Naive thymus-derived CD4-positive, alpha-beta T cell (primary cell): ENCODE measurements at regions not wholly inside any gene's neighbourhood (a gene's known extent, or its start where the extent isn't known, plus 50 kb on each side); places are given as distances from the start of the nearest gene placed in this dataset.

Source experiments
- ATAC-seq: fragments of 150-1000 bp; cut with Tn5 transposase; 2 replicates; pipeline ENCODE4 v1.10.0; 2021; ENCODE audit warnings: mild to moderate bottlenecking, moderate library complexity
- CTCF ChIA-PET: fragments of 350-600 bp; sonication (Branson Sonifier 250); formaldehyde crosslinking; loops from one replicate; lab custom pipeline; 2021; ENCODE audit warnings: antibody characterized with exemption; lab: Charles Lee
- POLR2A ChIA-PET: fragments of 350-600 bp; sonication (Branson Sonifier 250); formaldehyde crosslinking; loops from one replicate; lab custom pipeline; 2021; ENCODE audit warnings: antibody characterized with exemption, inconsistent platforms; lab: Charles Lee
- DNase-seq, 9 donors: peaks; one replicate each; pipeline versions ENCODE4 v3.0.0 to v3.0.0-alpha.2; 2020 to 2022; ENCODE audit warnings: mixed read lengths in 1 of 9
- H3K27ac ChIP-seq: one replicate; pipeline ENCODE4 v1.7.0; 2013; ENCODE audit warnings: mild to moderate bottlenecking, low read depth, low read length, moderate library complexity
- H3K27me3 ChIP-seq, 2 donors: one replicate each; pipeline ENCODE4 v1.7.0; 2013; ENCODE audit warnings: low read length in 2 of 2, mild to moderate bottlenecking in 2 of 2, moderate library complexity in 2 of 2; ENCODE audit not compliant: control insufficient read depth in 2 of 2, insufficient read depth in 2 of 2
- H3K36me3 ChIP-seq, 3 experiments: 1 replicate in 2 of 3; 2 replicates in 1 of 3; pipeline ENCODE4 v1.7.0; 2013; ENCODE audit warnings: low read length in 3 of 3, mild to moderate bottlenecking in 3 of 3, moderate library complexity in 1 of 3; ENCODE audit not compliant: insufficient read depth in 3 of 3, control insufficient read depth in 2 of 3
- H3K4me1 ChIP-seq, 2 donors: one replicate each; pipeline ENCODE4 v1.7.0; 2013; ENCODE audit warnings: low read length in 2 of 2, mild to moderate bottlenecking in 2 of 2, moderate library complexity in 1 of 2; ENCODE audit not compliant: control insufficient read depth in 2 of 2, insufficient read depth in 2 of 2
- H3K4me3 ChIP-seq: 2 replicates; pipeline ENCODE4 v1.7.0; 2013; ENCODE audit warnings: mild to moderate bottlenecking, low read length
- H3K9me3 ChIP-seq, 3 experiments: 1 replicate in 2 of 3; 2 replicates in 1 of 3; pipeline ENCODE4 v1.7.0; 2013; ENCODE audit warnings: low read length in 3 of 3; ENCODE audit not compliant: control insufficient read depth in 2 of 3
- H3K27ac Mint-ChIP-seq, 9 donors: one replicate each; pipeline ENCODE4 v1.8.0; 2020 to 2022; ENCODE audit warnings: mixed read lengths in 9 of 9, mild to moderate bottlenecking in 8 of 9, moderate library complexity in 5 of 9, inconsistent platforms in 2 of 9
- H3K27me3 Mint-ChIP-seq, 5 donors: one replicate each; pipeline ENCODE4 v1.8.0; 2021 to 2022; ENCODE audit warnings: mixed read lengths in 5 of 5, mild to moderate bottlenecking in 1 of 5
- H3K36me3 Mint-ChIP-seq, 5 donors: one replicate each; pipeline ENCODE4 v1.8.0; 2020 to 2022; ENCODE audit warnings: mixed read lengths in 5 of 5, mild to moderate bottlenecking in 3 of 5, inconsistent platforms in 1 of 5
- H3K4me1 Mint-ChIP-seq, 7 donors: one replicate each; pipeline ENCODE4 v1.8.0; 2020 to 2022; ENCODE audit warnings: mixed read lengths in 7 of 7, mild to moderate bottlenecking in 3 of 7, inconsistent platforms in 1 of 7
- H3K4me3 Mint-ChIP-seq, 10 donors: one replicate each; pipeline ENCODE4 v1.8.0; 2020 to 2022; ENCODE audit warnings: mild to moderate bottlenecking in 10 of 10, mixed read lengths in 10 of 10, moderate library complexity in 6 of 10, inconsistent platforms in 2 of 10
- H3K9me3 Mint-ChIP-seq, 11 donors: one replicate each; pipeline ENCODE4 v1.8.0; 2020 to 2022; ENCODE audit warnings: mixed read lengths in 11 of 11, mild to moderate bottlenecking in 4 of 11, inconsistent platforms in 1 of 11, moderate library complexity in 1 of 11
- intact Hi-C, 2 donors: fragments of 100-400 bp; cut with micrococcal nuclease; formaldehyde crosslinking; loops; one replicate each; pipeline ENCODE4 v1.15.1; 2023

- no peak overlapping the region for H3K4me3 Mint-ChIP-seq
- no peaks in the 10 kb centered on the region for H3K4me1 Mint-ChIP-seq
- intact Hi-C loops, result no loop called here
- peaks cover 0 to 5% (median 0%) of the 10 kb centered on the region in 11 donors for H3K9me3 Mint-ChIP-seq
- peaks cover 0 to 12% (median 7%) of the 10 kb centered on the region in 5 donors for H3K27me3 Mint-ChIP-seq
- DNase-seq (no peak), ATAC-seq (no peak)
- Histone ChIP-seq H3K36me3 (no peaks in the 10 kb centered on the region), H3K4me1 (no peaks in the 10 kb centered on the region), H3K4me3 (no peak overlapping the region), H3K27ac (no peak overlapping the region), H3K27me3 (no peaks in the 10 kb centered on the region), H3K9me3 (no peaks in the 10 kb centered on the region)
- no peaks in the 10 kb centered on the region for H3K36me3 Mint-ChIP-seq
- ChIA-PET POLR2A (no interaction called here), CTCF (no interaction called here)
- no peak overlapping the region for H3K27ac Mint-ChIP-seq
Observed at GRCh38 chr18:45201489-45201888, 413.8 kb upstream of the SLC14A2 start.

DNA sequence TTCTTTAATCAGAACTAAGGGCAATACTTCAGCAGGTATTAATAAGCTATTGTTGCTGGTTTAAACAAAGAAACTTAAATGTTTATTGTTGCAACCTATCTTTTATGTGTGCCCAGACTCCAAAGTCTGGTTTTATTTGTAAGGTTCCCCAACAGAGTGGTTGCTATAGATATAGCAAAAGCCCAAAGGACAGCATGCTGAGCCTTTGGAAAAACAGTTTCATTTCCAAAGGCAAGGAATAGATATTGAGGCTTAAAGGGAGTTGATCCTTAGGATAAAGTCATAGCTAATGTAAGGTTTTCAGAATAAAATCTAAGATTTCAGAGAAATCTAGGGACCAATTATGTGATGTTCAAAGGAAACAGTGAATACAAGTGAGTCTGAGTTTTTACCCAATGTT lies 413.2 kb upstream of the SLC14A2 start:
- H3K4me1 Mint-ChIP-seq, result no peaks in the 10 kb centered on the region
- H3K27ac Mint-ChIP-seq, result no peak overlapping the region
- H3K27me3 Mint-ChIP-seq, result peaks cover 0 to 12% (median 8%) of the 10 kb centered on the region in 5 donors
- H3K9me3 ChIP-seq, result no peaks in the 10 kb centered on the region
- H3K36me3 ChIP-seq, result no peaks in the 10 kb centered on the region
- peaks cover 0 to 2% (median 0%) of the 10 kb centered on the region in 5 donors for H3K36me3 Mint-ChIP-seq
- no peaks in the 10 kb centered on the region for H3K4me1 ChIP-seq
- CTCF ChIA-PET, result no interaction called here
- POLR2A ChIA-PET, result no interaction called here
- intact Hi-C loops, result no loop called here
- peaks cover 0 to 5% (median 0%) of the 10 kb centered on the region in 11 donors for H3K9me3 Mint-ChIP-seq
- H3K4me3 Mint-ChIP-seq, result no peak overlapping the region
- no peak overlapping the region for H3K27ac ChIP-seq
- DNase-seq (no peak), ATAC-seq (no peak)
- no peaks in the 10 kb centered on the region for H3K27me3 ChIP-seq
- H3K4me3 ChIP-seq, result no peak overlapping the region

DNA sequence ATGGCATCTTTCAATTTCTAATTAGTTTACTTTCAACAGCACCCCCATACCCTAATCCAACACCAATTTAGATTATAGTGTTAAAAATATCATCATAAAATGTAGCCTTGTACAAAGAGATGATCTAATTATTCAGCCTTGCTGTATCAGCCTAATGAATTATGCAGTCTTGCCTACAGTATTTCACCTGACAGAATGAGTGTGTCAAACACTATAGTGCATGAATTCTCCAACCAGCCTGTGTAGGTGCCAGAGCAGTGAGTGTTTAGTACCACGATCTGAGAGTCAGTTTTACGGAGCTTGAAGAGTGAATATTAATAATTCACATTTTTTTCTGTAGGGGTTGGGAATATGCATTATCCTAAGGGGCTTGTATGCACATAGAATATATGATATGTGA lies 411.6 kb upstream of the SLC14A2 start:
- no peaks in the 10 kb centered on the region for H3K4me1 Mint-ChIP-seq
- H3K9me3 Mint-ChIP-seq, result peaks cover 0 to 4% (median 0%) of the 10 kb centered on the region in 11 donors
- no peak overlapping the region for H3K27ac ChIP-seq
- no peak overlapping the region for H3K27ac Mint-ChIP-seq
- no peaks in the 10 kb centered on the region for H3K9me3 ChIP-seq
- ATAC-seq, result no peak
- peaks cover 0 to 6% (median 0%) of the 10 kb centered on the region in 5 donors for H3K36me3 Mint-ChIP-seq
- no peak for DNase-seq
- no peak overlapping the region for H3K4me3 ChIP-seq
- H3K4me3 Mint-ChIP-seq, result no peak overlapping the region
- no peaks in the 10 kb centered on the region for H3K4me1 ChIP-seq
- intact Hi-C loops, result no loop called here
- H3K36me3 ChIP-seq, result no peaks in the 10 kb centered on the region
- no peaks in the 10 kb centered on the region for H3K27me3 ChIP-seq
- ChIA-PET CTCF (no interaction called here), POLR2A (no interaction called here)
- H3K27me3 Mint-ChIP-seq, result peaks cover 4 to 22% (median 8%) of the 10 kb centered on the region in 5 donors

GRCh38 chr18:45207328-45207727 lies 407.9 kb upstream of the SLC14A2 start:
- CTCF ChIA-PET, result no interaction called here
- POLR2A ChIA-PET, result no interaction called here
- Mint-ChIP-seq H3K27ac (no peak overlapping the region), H3K27me3 (peaks cover 0 to 22% (median 5%) of the 10 kb centered on the region in 5 donors), H3K4me1 (no peaks in the 10 kb centered on the region), H3K9me3 (peaks cover 0 to 8% (median 0%) of the 10 kb centered on the region in 11 donors), H3K4me3 (no peak overlapping the region), H3K36me3 (peaks cover 0 to 6% (median 0%) of the 10 kb centered on the region in 5 donors)
- Histone ChIP-seq H3K36me3 (no peaks in the 10 kb centered on the region), H3K9me3 (no peaks in the 10 kb centered on the region), H3K4me3 (no peak overlapping the region), H3K4me1 (no peaks in the 10 kb centered on the region), H3K27me3 (no peaks in the 10 kb centered on the region), H3K27ac (no peak overlapping the region)
- no peak for ATAC-seq
- no peak for DNase-seq
- intact Hi-C loops, result no loop called here

- peaks cover 0 to 22% (median 5%) of the 10 kb centered on the region in 5 donors for H3K27me3 Mint-ChIP-seq
- CTCF ChIA-PET, result no interaction called here
- intact Hi-C loops, result no loop called here
- H3K4me3 Mint-ChIP-seq, result no peak overlapping the region
- peaks cover 0 to 8% (median 0%) of the 10 kb centered on the region in 11 donors for H3K9me3 Mint-ChIP-seq
- ATAC-seq (no peak), DNase-seq (no peak)
- Histone ChIP-seq H3K4me3 (no peak overlapping the region), H3K27ac (no peak overlapping the region), H3K4me1 (no peaks in the 10 kb centered on the region), H3K9me3 (no peaks in the 10 kb centered on the region), H3K27me3 (no peaks in the 10 kb centered on the region), H3K36me3 (no peaks in the 10 kb centered on the region)
- H3K27ac Mint-ChIP-seq, result no peak overlapping the region
- H3K4me1 Mint-ChIP-seq, result peaks cover 0 to 3% (median 0%) of the 10 kb centered on the region in 7 donors
- POLR2A ChIA-PET, result no interaction called here
- peaks cover 0 to 6% (median 0%) of the 10 kb centered on the region in 5 donors for H3K36me3 Mint-ChIP-seq
Observed at GRCh38 chr18:45208164-45208563, 407.1 kb upstream of the SLC14A2 start.

GRCh38 chr18:45212181-45213039 lies 402.9 kb upstream of the SLC14A2 start:
- peaks cover 0 to 3% (median 0%) of the 10 kb centered on the region in 7 donors for H3K4me1 Mint-ChIP-seq
- Histone ChIP-seq H3K27me3 (no peaks in the 10 kb centered on the region), H3K4me1 (no peaks in the 10 kb centered on the region), H3K4me3 (no peak overlapping the region), H3K9me3 (no peaks in the 10 kb centered on the region), H3K36me3 (no peaks in the 10 kb centered on the region), H3K27ac (no peak overlapping the region)
- peaks cover 0 to 4% (median 0%) of the 10 kb centered on the region in 5 donors for H3K36me3 Mint-ChIP-seq
- intact Hi-C loops, result loop anchor here in 1 of 2 donors (1.0 kb wide), 2 partner anchors 533 to 1591 kb away; no protein-coding TSS in a partner anchor
- peaks cover 0 to 6% (median 5%) of the 10 kb centered on the region in 5 donors for H3K27me3 Mint-ChIP-seq
- POLR2A ChIA-PET, result no interaction called here
- peak in 6 of 9 donors; percentile 3 to 69 (median 26) for DNase-seq
- CTCF ChIA-PET, result interaction anchor here (0.6 kb wide), 1 partner anchor 416 kb away, joined by 3 read pairs; no protein-coding TSS in a partner anchor
- no peak overlapping the region for H3K27ac Mint-ChIP-seq
- peak; percentile 98 for ATAC-seq
- peaks cover 0 to 8% (median 0%) of the 10 kb centered on the region in 11 donors for H3K9me3 Mint-ChIP-seq
- no peak overlapping the region for H3K4me3 Mint-ChIP-seq
